C4-2B (cell line): ENCODE measurements at regions not wholly inside any gene's neighbourhood (a gene's known extent, or its start where the extent isn't known, plus 50 kb on each side); places are given as distances from the start of the nearest gene placed in this dataset.

ENCODE experiments used
- CTCF ChIP-seq: fragments of 450-650 bp; conservative IDR thresholded peaks from 2 replicates; pipeline ENCODE4 v1.5.1; 2017; ENCODE audit warnings: mild to moderate bottlenecking
- ZFX ChIP-seq: fragments of 450-650 bp; IDR thresholded peaks from 2 replicates; pipeline ENCODE4 v1.6.1; 2017

GRCh38 chr18:22504251-22505030, 86.7 kb upstream of the CTAGE1 start:
- TF ChIP-seq CTCF: no peak
- TF ChIP-seq ZFX: no peak
